NCI-H1105 (cell line): ENCODE measurements at regions not wholly inside any gene's neighbourhood (a gene's known extent, or its start where the extent isn't known, plus 50 kb on each side); places are given as distances from the start of the nearest gene placed in this dataset.
"Not testable (repeated sequence)": the region's sequence is repeated elsewhere in the genome, so short reads cannot be mapped to it uniquely, and the experiment has no call there.

Experiments
- DNase-seq: peaks from one replicate; lab custom pipeline; 2025; lab: John Stamatoyannopoulos, UW

- DNase-seq, result no peak
These were observed 229.7 kb upstream of the PIK3R1 start for GRCh38 chr5:67985686-67986387.

DNA sequence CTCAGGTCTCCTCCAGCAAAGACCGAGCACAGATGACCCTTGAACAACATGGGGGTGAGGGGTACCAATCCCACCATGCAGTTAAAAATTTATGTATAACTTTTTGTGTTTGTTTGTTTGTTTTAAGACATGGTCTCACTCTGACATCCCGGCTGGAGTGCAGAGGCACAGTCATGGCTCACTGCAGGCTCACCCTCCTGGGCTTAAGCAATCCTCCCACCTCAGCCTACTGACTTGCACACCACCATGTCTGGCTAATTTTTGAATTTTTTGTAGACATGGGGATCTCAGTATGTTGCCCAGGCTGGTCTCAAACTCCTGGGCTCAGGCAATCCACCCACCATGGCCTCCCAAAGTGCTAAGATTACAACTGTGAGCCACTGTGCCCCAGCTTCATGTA, 231.0 kb upstream of the PIK3R1 start:
- DNase-seq, result no peak

GRCh38 chr5:67983251-67984110, 232.1 kb upstream of the PIK3R1 start:
- no peak for DNase-seq

DNA sequence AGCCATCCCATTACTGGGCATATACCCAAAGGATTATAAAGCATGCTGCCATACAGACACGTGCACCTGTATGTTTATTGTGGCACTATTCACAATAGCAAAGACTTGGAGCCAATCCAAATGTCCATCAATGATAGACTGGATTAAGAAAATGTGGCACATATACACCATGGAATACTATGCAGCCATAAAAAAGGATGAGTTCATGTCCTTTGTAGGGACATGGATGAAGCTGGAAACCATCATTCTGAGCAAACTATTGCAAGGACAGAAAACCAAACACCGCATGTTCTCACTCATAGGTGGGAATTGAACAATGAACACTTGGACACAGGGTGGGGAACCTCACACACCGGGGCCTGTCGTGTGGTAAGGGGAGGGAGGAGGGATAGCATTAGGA, 233.4 kb upstream of the PIK3R1 start:
- DNase-seq, result not testable (repeated sequence)

GRCh38 chr5:67978171-67978570, 237.4 kb upstream of the PIK3R1 start:
- no peak for DNase-seq

DNA sequence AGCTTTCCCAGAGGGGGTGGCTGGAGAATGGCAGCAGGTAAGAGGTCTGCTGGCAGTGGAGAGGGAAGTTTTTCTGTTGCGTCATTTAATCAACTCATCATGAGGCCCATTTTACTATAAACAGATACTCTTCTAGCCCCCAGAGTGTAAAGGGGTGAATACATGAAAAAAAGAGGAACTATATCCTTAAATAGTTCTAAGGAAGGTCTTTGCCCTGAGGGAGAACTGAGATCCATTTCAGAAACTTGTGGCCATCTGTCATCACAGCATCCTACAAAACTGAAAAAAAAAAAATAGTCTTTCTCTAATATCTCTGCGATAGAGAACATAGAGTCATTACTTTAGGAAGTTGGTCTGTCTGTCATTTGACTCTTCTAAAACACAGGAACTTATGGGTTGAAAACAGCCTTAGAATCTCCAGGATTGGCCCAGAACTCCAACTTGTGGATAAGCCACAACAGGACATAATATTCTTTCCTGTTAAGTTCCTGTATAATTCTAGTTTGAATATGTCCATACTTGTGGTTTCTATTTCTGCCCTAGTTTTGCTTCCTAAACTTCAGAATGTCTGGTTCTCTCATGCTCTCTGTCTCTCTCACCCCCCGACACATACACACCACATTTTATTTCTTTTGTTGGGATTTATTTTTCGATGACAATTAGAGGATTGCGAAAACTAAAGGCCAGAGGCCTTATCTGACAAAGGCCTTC, 238.5 kb upstream of the PIK3R1 start:
- DNase-seq, result no peak

DNA sequence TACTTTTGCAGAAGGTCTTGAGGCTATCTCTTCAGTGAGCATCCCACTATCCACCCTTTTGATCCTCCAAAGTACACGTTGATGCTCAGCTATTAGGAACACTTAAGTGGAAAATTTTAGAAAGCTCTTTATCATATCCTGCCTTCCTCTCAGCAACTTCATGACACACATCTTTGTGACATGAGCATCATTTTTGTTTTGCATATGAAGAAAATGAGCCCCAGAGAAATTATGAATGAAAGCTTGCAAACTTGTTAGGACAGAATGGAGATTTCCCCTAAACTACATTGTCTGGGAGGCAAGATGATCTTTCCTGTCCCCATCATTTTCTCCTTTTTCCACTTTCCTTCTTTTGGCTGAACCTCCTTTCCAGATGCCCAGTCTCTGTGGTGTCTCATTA, 239.4 kb upstream of the PIK3R1 start:
- no peak for DNase-seq

DNA sequence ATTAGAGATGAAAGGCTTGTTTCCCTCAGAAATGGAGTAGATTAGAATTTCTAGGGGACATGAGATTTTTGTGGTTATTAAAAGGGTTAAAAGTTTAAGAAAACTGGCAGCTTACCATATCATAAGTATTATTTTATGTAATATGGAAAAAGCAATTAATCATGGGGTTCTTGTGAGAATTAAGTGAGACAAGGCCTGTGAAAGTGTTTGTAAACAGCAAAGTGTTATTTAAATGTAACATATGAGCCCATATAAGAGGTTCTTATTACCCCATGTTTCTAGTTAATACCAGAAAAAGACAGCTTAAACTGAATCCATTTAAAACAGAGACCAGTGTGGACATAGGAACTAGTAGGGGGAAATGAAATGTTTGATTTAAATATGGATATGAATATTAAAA, 241.1 kb upstream of the PIK3R1 start:
- no peak for DNase-seq

DNA sequence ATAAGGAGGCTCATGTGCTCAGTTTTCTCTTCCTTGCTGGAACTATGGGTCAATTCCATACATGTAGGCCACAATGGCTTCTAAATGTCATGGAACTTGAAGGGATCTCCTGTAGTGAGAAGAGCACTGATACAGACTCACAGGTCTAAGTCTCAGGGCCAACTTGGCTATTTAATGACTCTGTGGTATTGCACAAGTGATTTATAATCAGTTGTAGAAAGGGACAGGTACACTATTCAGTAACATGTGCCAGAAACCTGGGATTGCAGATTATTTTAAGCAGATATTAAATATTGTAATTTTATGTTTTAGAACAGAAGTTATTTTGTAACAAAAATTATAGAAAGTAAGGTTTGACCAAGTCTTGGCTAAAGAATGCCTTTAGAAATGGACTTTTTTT, 241.5 kb upstream of the PIK3R1 start:
- no peak for DNase-seq

DNA sequence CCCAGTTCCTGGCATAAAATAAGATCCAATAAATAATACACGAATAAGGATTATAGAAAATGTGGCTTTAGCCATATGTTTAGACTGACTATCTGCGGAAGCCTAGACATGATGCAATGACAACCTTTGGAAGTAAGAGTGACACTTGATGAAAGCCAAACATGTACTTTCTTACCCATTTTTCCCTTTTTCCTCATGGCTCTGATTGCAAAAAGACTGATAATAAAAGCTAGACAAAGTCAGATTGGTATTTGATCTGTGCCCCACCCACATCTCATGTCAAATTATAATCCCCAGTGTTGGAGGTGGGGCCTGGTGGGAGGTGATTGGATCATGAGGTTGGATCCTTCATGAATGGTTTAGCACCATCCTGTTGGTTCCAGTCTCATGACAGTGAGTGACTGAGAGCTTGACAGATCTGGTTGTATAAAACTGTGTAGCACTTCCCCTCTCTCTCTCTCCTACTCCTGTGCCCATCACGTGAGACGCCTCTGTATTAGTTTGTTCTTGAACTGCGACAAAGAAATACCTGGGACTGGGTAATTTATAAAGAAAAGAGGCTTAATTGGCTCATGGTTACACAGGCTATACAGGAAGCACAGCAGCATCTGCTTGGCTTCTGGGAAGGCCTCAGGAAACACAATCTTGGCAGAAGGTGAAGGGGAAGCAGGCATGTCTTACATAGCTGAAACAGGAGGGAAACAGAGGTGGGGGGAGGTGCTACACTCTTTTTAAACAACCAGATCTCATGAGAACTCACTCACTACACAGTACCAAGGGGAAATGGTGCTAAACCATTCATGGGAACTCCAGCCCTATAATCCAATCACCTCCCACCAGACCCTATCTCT, 243.4 kb upstream of the PIK3R1 start:
- DNase-seq, result no peak

- DNase-seq, result no peak
These were observed 244.2 kb upstream of the PIK3R1 start for GRCh38 chr5:67971223-67971830.

GRCh38 chr5:67969631-67970030, 245.9 kb upstream of the PIK3R1 start:
- DNase-seq, result no peak

- DNase-seq, result no peak
These were observed 246.4 kb upstream of the PIK3R1 start for GRCh38 chr5:67969176-67969575.

DNA sequence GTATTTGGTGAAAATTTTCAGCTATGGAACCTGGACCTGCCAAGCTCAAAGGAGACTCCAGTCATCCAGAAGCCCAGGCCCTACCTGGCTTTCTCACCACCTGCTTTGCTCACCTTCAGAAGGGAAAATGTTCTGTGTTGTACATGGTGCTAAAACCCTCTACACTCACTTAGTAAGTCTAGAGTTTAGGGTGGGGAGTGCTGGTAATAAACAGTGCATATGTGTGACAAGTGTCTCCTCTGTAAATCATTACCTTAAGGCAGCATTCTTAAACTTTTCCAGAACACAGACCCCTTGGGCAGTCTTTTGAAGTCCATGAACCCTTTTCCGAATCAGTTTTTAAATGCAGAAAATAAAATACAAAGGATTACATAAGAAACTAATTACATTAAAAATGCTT, 248.8 kb upstream of the PIK3R1 start:
- DNase-seq, result no peak

GRCh38 chr5:67964619-67965018, 250.9 kb upstream of the PIK3R1 start:
- DNase-seq, result no peak

- no peak for DNase-seq
These were observed 251.6 kb upstream of the PIK3R1 start for GRCh38 chr5:67963789-67964519.

DNA sequence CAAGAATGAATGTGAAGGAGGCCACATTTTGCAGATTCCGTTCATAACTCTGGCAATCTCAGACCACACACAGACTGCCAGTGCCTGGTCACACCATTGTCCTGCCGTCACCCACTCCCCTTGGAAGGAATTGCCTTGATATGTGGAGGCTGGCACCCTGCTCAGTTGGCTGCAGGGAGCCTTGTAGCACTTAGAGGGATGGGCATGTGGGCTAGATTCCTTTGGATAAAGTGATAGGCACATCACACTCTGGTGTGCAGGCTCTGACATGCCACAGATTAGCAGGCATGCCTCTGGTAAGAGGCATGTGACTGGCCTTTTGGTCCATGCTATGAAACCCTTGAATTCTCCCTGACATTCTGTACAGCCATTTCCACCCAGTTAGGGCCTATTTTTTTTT, 254.6 kb upstream of the PIK3R1 start:
- no peak for DNase-seq

- DNase-seq, result no peak
These were observed 258.2 kb upstream of the PIK3R1 start for GRCh38 chr5:67957374-67957773.

GRCh38 chr5:67954351-67954750, 261.2 kb upstream of the PIK3R1 start:
- no peak for DNase-seq

DNA sequence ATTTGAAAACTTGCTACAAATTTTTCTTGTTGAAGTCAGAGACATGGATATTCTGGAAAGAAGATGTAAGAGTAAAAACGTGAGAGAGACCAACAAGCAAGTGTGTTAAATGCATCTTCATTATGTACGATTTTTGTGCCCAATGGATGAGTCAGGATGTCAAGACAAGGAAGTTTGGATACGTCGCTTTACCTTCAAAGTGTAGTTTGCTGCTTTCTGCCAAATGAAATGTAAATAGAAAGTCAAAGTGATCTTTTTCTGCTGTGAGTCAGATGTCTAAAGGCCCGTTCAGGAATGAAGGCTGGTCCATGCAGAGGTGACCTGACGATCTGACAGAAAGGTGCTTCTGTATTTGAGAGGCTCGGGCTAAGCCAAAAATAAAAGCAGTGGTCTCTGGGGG, 273.1 kb upstream of the PIK3R1 start:
- DNase-seq, result no peak
